Common myeloid progenitor, CD34-positive (primary cell): ENCODE measurements at regions not wholly inside any gene's neighbourhood (a gene's known extent, or its start where the extent isn't known, plus 50 kb on each side); places are given as distances from the start of the nearest gene placed in this dataset.

Experiments used
- CTCF ChIA-PET: fragments of 350-600 bp; sonication (Branson Sonifier 250); formaldehyde crosslinking; loops from one replicate; lab custom pipeline; 2021; ENCODE audit warnings: antibody characterized with exemption; lab: Charles Lee
- POLR2A ChIA-PET: fragments of 350-600 bp; sonication (Branson Sonifier 250); formaldehyde crosslinking; loops from one replicate; lab custom pipeline; 2021; ENCODE audit warnings: antibody characterized with exemption; lab: Charles Lee
- DNase-seq, 3 donors: peaks; one replicate each; pipeline versions ENCODE4 v3.0.0 to v3.0.0-alpha.2; 2013
- H3K27ac ChIP-seq, 2 experiments: 1 replicate in 1 of 2; 2 replicates in 1 of 2; pipeline ENCODE4 v1.7.0; 2013; ENCODE audit warnings: inconsistent platforms in 2 of 2, low read length in 2 of 2, mild to moderate bottlenecking in 2 of 2, low read depth in 1 of 2, moderate library complexity in 1 of 2; ENCODE audit not compliant: severe bottlenecking in 2 of 2, insufficient read depth in 1 of 2, poor library complexity in 1 of 2
- H3K27me3 ChIP-seq, 5 experiments: replicated peaks in 2 of 5; 1 replicate in 3 of 5; 2 replicates in 2 of 5; pipeline versions ENCODE4 v1.6.1 to v1.7.0; 2013; ENCODE audit warnings: low read length in 4 of 5, mild to moderate bottlenecking in 2 of 5, moderate library complexity in 2 of 5, inconsistent platforms in 1 of 5; ENCODE audit not compliant: insufficient read depth in 5 of 5, control insufficient read depth in 4 of 5
- H3K36me3 ChIP-seq, 4 experiments: 1 replicate in 2 of 4; 2 replicates in 2 of 4; pipeline versions ENCODE4 v1.6.1 to v1.7.0; 2013; ENCODE audit warnings: low read length in 3 of 4, control low read depth in 1 of 4, mild to moderate bottlenecking in 1 of 4; ENCODE audit not compliant: control insufficient read depth in 4 of 4, insufficient read depth in 4 of 4
- H3K4me1 ChIP-seq, 4 experiments: 1 replicate in 3 of 4; 2 replicates in 1 of 4; pipeline versions ENCODE4 v1.6.1 to v1.7.1; 2013; ENCODE audit warnings: low read length in 3 of 4, mild to moderate bottlenecking in 3 of 4, control low read depth in 1 of 4, inconsistent platforms in 1 of 4, moderate library complexity in 1 of 4; ENCODE audit not compliant: control insufficient read depth in 4 of 4, insufficient read depth in 4 of 4; ENCODE audit errors: control extremely low read depth in 1 of 4
- H3K4me3 ChIP-seq, 7 experiments: 1 replicate in 4 of 7; 2 replicates in 3 of 7; pipeline versions ENCODE4 v1.5.1 to v1.7.0; 2013; ENCODE audit warnings: mild to moderate bottlenecking in 7 of 7, low read length in 6 of 7, moderate library complexity in 6 of 7, inconsistent platforms in 2 of 7, low read depth in 2 of 7, control low read depth in 1 of 7; ENCODE audit not compliant: insufficient read depth in 4 of 7, control insufficient read depth in 1 of 7; ENCODE audit errors: extremely low read depth in 1 of 7
- H3K9me3 ChIP-seq, 5 experiments: 1 replicate in 4 of 5; 2 replicates in 1 of 5; pipeline versions ENCODE4 v1.6.1 to v1.7.1; 2013; ENCODE audit warnings: low read length in 4 of 5, mild to moderate bottlenecking in 2 of 5, inconsistent platforms in 1 of 5, low read depth in 1 of 5, moderate library complexity in 1 of 5; ENCODE audit not compliant: control insufficient read depth in 4 of 5, insufficient read depth in 2 of 5; ENCODE audit errors: control extremely low read depth in 1 of 5
- WGBS: methylation state at CpG from one replicate; pipeline ENCODE4 v1.1.5; 2013; ENCODE audit not compliant: insufficient coverage; 5-methylcytosine and 5-hydroxymethylcytosine counted together

- CTCF ChIA-PET: no interaction called here
- no peaks in the 10 kb centered on the region for H3K4me1 ChIP-seq
These were observed 112.5 kb upstream of the FGGY start for GRCh38 chr1:59184365-59184905.

DNA sequence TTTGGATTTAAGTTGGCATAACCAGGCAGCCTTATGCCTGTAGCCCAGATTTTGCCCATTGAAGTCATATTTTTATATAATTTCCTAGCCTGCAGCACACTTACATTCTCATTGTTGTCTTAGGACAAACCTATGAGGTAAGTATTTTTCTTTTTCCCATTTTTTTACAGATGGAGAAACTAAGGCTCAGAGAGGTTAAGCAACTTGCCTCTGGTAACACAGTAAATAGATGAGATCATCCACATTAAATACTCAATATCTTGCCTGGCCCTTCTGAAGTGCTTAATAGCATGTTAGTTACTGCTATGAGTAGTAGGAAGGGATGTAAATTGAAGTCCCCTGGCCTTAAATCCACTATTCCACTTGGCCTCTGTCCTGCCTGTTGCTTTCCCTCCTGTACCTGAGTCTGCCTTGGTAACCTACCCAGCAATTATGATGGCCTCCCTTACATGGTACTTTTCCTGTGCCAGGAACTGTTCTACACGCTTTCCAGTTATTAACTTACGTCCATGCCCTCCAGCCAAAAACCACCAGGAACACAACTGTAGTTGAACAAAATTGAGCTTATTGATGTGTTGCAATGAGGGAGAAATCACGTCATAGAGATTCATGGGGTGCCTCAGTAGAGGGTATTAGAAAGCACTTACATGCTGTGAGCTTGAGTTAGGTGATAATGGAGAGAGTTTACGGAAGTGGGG lies 111.6 kb upstream of the FGGY start:
- Histone ChIP-seq H3K9me3 (peaks cover 0 to 1% (median 0%) of the 10 kb centered on the region in 5 experiments), H3K27me3 (no peaks in the 10 kb centered on the region), H3K27ac (no peak overlapping the region), H3K4me1 (no peaks in the 10 kb centered on the region), H3K36me3 (no peaks in the 10 kb centered on the region), H3K4me3 (no peak overlapping the region)
- CTCF ChIA-PET: no interaction called here
- 100% methylated on average over 2 of the region's 4 CpGs for WGBS
- POLR2A ChIA-PET: no interaction called here
- no peak for DNase-seq

More at GRCh38 chr1:59184365-59184905, 112.5 kb upstream of the FGGY start:
- POLR2A ChIA-PET: no interaction called here
- Histone ChIP-seq H3K27me3 (no peaks in the 10 kb centered on the region), H3K36me3 (no peaks in the 10 kb centered on the region), H3K9me3 (peaks cover 0 to 1% (median 0%) of the 10 kb centered on the region in 5 experiments), H3K27ac (no peak overlapping the region), H3K4me3 (no peak overlapping the region)
- DNase-seq: no peak
- WGBS: 100% methylated on average over 4 of the region's 5 CpGs

DNA sequence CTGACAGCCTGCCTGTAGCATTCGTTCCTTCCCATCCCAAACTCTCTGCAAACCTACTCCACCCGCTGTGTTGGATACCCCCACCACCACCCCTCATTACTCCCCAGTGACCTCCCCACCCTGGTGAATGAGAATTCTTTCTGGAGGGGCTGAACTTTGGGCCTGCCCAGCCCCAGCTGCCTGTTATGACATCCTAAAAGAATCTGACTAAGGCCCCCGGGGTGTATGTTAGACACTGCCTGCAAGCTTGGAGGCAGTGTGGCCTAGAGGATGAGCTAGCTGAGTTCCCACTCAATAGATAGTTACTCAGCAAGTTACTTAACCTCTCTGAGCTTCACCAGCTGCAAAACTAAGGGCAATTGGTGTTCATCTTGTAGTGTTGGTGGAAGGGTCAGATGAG lies 110.2 kb upstream of the FGGY start:
- no peak for DNase-seq
- CTCF ChIA-PET: interaction anchor here (0.7 kb wide), 1 partner anchor 28 kb away, joined by 3 read pairs; no protein-coding TSS in a partner anchor
- POLR2A ChIA-PET: no interaction called here

DNA sequence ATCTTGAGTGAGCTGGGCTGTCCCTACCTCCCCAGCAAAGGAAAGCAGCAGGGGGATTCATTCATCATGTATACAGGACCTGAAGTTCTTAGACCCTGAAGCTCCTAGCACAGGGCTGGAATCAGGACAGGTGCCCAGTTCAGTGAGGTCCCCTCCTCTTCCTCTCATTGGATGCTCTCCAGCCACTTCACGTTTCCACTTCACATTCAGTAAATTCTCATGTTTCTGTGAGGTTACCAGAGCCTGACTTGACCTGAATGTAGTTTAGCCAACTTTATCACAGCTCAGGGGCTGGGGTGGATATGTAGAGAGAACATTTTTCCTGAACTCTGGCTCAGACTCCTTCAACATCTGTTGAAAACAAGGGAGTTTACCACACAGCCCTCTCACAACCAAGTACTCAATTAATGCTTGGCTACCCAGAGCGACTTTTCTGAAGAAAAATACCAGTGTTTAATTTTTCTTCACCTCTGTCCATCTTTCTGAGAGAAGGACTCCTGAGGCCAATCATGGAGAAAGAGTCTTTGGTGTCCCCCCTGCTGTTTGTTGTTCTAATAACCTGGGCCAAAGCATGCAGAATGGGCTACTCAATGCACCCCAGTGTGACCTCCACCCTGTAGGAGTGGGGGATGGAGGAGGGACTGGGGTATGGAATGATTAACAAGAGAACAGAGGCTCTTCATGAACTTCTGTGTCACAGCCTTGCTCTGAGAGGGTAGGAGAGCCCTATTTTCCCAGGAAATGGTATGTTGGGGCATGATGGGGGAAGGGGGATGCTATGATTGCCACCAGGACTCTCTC lies 108.3 kb upstream of the FGGY start:
- Histone ChIP-seq H3K4me3 (no peak overlapping the region), H3K27ac (no peak overlapping the region), H3K27me3 (no peaks in the 10 kb centered on the region), H3K9me3 (peaks cover 0 to 11% (median 5%) of the 10 kb centered on the region in 5 experiments), H3K36me3 (no peaks in the 10 kb centered on the region), H3K4me1 (no peaks in the 10 kb centered on the region)
- no CpG with 5 or more reads among the region's 2 CpGs for WGBS
- CTCF ChIA-PET: no interaction called here
- POLR2A ChIA-PET: no interaction called here
- no peak for DNase-seq

More for the DNA sequence above, 110.2 kb upstream of the FGGY start:
- H3K27me3 ChIP-seq: no peaks in the 10 kb centered on the region
- no peaks in the 10 kb centered on the region for H3K36me3 ChIP-seq
- H3K27ac ChIP-seq: no peak overlapping the region
- 100% methylated on average over 2 of the region's 3 CpGs for WGBS
- no peak overlapping the region for H3K4me3 ChIP-seq
- H3K4me1 ChIP-seq: no peaks in the 10 kb centered on the region
- peaks cover 0 to 4% (median 0%) of the 10 kb centered on the region in 5 experiments for H3K9me3 ChIP-seq

DNA sequence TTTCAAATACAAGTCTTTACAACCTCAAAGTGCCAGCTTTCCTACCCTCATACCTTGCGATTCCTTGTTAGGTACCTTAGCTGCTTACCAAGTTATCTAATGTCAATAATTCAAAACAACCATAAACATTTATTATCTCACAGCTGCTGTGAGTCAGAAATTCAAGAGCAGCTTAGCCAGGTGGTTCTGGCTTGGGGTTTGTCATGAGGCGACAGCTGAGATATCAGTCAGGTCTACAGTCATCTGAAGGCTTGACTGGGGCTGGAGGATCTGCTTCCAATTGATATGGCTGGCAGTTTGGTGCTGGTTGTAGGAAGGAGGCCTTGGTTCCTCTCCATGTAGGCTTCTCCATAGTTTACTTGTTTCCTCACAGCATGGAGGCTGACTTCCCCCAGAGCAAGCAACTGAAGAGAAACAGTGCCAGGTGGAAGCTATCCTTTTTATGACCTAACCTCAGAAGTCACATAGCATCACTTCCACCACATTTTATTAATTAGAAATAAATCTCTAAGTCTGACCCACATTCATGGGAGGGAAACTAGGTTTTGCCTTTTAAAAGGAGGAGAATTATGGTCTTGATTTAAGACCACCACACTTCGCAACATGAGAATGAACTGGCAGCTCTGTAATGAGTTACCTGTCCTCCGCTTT lies 103.3 kb upstream of the FGGY start:
- Histone ChIP-seq H3K4me3 (no peak overlapping the region), H3K27me3 (no peaks in the 10 kb centered on the region), H3K27ac (no peak overlapping the region), H3K4me1 (no peaks in the 10 kb centered on the region), H3K36me3 (no peaks in the 10 kb centered on the region), H3K9me3 (peaks cover 0 to 12% (median 6%) of the 10 kb centered on the region in 5 experiments)
- ChIA-PET CTCF (no interaction called here), POLR2A (no interaction called here)
- 100% methylated on average over 2 of the region's 4 CpGs for WGBS
- DNase-seq: no peak

DNA sequence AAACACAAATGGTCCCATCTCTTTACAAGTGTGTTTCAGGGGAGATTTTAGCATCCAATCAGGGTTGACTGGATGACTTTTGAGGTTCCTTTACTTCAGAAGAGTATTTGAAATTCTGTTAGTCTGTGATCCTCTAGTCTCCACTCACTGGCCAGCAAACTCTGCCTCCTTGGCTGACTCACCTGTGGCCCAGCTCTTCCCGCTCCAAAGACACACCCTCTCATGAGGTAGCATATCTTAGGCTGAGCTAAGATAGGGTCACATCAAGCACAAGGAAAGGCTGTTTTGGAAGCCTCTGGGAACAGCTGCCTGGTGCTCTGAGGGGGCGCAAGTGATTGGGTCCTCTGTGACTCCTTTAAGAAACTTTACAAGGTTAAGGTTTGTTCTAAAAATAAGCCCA lies 102.3 kb upstream of the FGGY start:
- H3K4me3 ChIP-seq: no peak overlapping the region
- peaks cover 0 to 12% (median 6%) of the 10 kb centered on the region in 5 experiments for H3K9me3 ChIP-seq
- H3K27ac ChIP-seq: no peak overlapping the region
- ChIA-PET POLR2A (no interaction called here), CTCF (interaction anchor here (0.6 kb wide), 1 partner anchor 15 kb away, joined by 3 read pairs; no protein-coding TSS in a partner anchor)
- WGBS: no CpG with 5 or more reads among the region's 2 CpGs
- H3K36me3 ChIP-seq: no peaks in the 10 kb centered on the region
- H3K27me3 ChIP-seq: no peaks in the 10 kb centered on the region
- no peak for DNase-seq
- no peaks in the 10 kb centered on the region for H3K4me1 ChIP-seq
